Stomach (tissue), 4 donors: ENCODE measurements at regions not wholly inside any gene's neighbourhood (a gene's known extent, or its start where the extent isn't known, plus 50 kb on each side); places are given as distances from the start of the nearest gene placed in this dataset.

ENCODE experiments used
- EP300 ChIP-seq: sonication (generic); formaldehyde crosslinking; IDR thresholded peaks from one replicate; pipeline ENCODE4 v1.6.1; 2017; ENCODE audit warnings: antibody characterized with exemption
- POLR2A ChIP-seq, 4 donors: fragments of 450-650 bp; IDR thresholded peaks; one replicate each; pipeline ENCODE4 v1.6.1; 2016; ENCODE audit warnings: antibody characterized with exemption in 4 of 4, control low read depth in 2 of 4, mild to moderate bottlenecking in 1 of 4, moderate library complexity in 1 of 4
- POLR2AphosphoS5 ChIP-seq, 3 donors: sonication (generic); formaldehyde crosslinking; IDR thresholded peaks; one replicate each; pipeline ENCODE4 v1.6.1; 2016; ENCODE audit warnings: antibody characterized with exemption in 3 of 3
- TF ChIP-seq, protein P1 (sequence below), 7 experiments: fragments of 450-650 bp in 4 of 7; fragments of 200-600 bp in 3 of 7; sonication (generic) in 3 of 7; IDR thresholded peaks; one replicate each; pipeline ENCODE4 v1.5.1; 2016 to 2019; ENCODE audit warnings: antibody characterized with exemption in 7 of 7, control low read depth in 2 of 7, mild to moderate bottlenecking in 1 of 7

DNA sequence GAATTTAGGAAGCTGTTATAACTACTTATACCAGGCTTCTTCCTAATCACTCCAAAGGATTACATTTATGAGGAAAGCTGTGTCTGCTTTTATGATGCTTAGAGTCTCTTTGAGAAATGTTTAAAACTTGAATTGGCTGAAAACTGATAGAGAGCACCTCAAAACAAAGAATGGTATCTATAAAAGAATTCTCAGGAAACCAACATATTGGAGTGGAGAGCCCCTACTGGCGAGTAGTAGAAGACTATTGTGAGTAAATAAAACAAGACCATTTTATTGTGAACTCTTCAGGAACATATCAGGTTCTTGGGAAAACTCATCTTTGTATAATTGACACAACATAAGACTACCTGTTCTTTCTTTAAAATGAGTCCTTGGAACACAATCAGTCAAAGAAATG is 578.6 kb downstream of the RERGL start:
- TF ChIP-seq, protein P1, sequence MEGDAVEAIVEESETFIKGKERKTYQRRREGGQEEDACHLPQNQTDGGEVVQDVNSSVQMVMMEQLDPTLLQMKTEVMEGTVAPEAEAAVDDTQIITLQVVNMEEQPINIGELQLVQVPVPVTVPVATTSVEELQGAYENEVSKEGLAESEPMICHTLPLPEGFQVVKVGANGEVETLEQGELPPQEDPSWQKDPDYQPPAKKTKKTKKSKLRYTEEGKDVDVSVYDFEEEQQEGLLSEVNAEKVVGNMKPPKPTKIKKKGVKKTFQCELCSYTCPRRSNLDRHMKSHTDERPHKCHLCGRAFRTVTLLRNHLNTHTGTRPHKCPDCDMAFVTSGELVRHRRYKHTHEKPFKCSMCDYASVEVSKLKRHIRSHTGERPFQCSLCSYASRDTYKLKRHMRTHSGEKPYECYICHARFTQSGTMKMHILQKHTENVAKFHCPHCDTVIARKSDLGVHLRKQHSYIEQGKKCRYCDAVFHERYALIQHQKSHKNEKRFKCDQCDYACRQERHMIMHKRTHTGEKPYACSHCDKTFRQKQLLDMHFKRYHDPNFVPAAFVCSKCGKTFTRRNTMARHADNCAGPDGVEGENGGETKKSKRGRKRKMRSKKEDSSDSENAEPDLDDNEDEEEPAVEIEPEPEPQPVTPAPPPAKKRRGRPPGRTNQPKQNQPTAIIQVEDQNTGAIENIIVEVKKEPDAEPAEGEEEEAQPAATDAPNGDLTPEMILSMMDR (IDR thresholded peaks at IDR 0.05): no peak
- no peak for TF ChIP-seq POLR2AphosphoS5 (IDR thresholded peaks at IDR 0.05)
- no peak for TF ChIP-seq POLR2A (IDR thresholded peaks at IDR 0.05)
- TF ChIP-seq EP300: no peak
